ENCODE measurements at regions not wholly inside any gene's neighbourhood (a gene's known extent, or its start where the extent isn't known, plus 50 kb on each side); places are given as distances from the start of the nearest gene placed in this dataset.

- no peaks in the 10 kb centered on the region for H3K36me3 Mint-ChIP-seq (ENCODE audit: insufficient read depth)
- no peak for ATAC-seq
These were observed 52.7 kb upstream of the NCK2 start for GRCh38 chr2:105691947-105692390.

GRCh38 chr2:105690566-105690965 lies 54.1 kb upstream of the NCK2 start:
- no peak for ATAC-seq
- H3K27me3 Mint-ChIP-seq (ENCODE audit: low read depth): no peaks in the 10 kb centered on the region
- no peaks in the 10 kb centered on the region for H3K36me3 Mint-ChIP-seq (ENCODE audit: insufficient read depth)
- no peak for DNase-seq
- H3K9me3 Mint-ChIP-seq: no peaks in the 10 kb centered on the region
- no peaks in the 10 kb centered on the region for H3K4me1 Mint-ChIP-seq (ENCODE audit: low read depth)
- no peak overlapping the region for H3K4me3 Mint-ChIP-seq

More at GRCh38 chr2:105691947-105692390, 52.7 kb upstream of the NCK2 start:
- H3K27me3 Mint-ChIP-seq (ENCODE audit: low read depth): no peaks in the 10 kb centered on the region
- no peaks in the 10 kb centered on the region for H3K4me1 Mint-ChIP-seq (ENCODE audit: low read depth)
- no peak overlapping the region for H3K4me3 Mint-ChIP-seq
- DNase-seq: no peak
- H3K9me3 Mint-ChIP-seq: no peaks in the 10 kb centered on the region

GRCh38 chr2:105689484-105689883 lies 55.2 kb upstream of the NCK2 start:
- Mint-ChIP-seq H3K4me3 (no peak overlapping the region), H3K27me3 (ENCODE audit: low read depth) (no peaks in the 10 kb centered on the region), H3K36me3 (ENCODE audit: insufficient read depth) (no peaks in the 10 kb centered on the region), H3K9me3 (no peaks in the 10 kb centered on the region), H3K4me1 (ENCODE audit: low read depth) (no peaks in the 10 kb centered on the region)
- DNase-seq: no peak
- no peak for ATAC-seq

GRCh38 chr2:105688946-105689345 lies 55.8 kb upstream of the NCK2 start:
- DNase-seq: no peak
- H3K36me3 Mint-ChIP-seq (ENCODE audit: insufficient read depth): no peaks in the 10 kb centered on the region
- no peak overlapping the region for H3K4me3 Mint-ChIP-seq
- ATAC-seq: no peak
- H3K4me1 Mint-ChIP-seq (ENCODE audit: low read depth): no peaks in the 10 kb centered on the region
- H3K9me3 Mint-ChIP-seq: no peaks in the 10 kb centered on the region
- no peaks in the 10 kb centered on the region for H3K27me3 Mint-ChIP-seq (ENCODE audit: low read depth)

- Mint-ChIP-seq H3K9me3 (no peaks in the 10 kb centered on the region), H3K4me3 (no peak overlapping the region), H3K27me3 (ENCODE audit: low read depth) (no peaks in the 10 kb centered on the region), H3K4me1 (ENCODE audit: low read depth) (no peaks in the 10 kb centered on the region), H3K36me3 (ENCODE audit: insufficient read depth) (no peaks in the 10 kb centered on the region)
- no peak for DNase-seq
- ATAC-seq: no peak
These were observed 58.1 kb upstream of the NCK2 start for GRCh38 chr2:105686588-105686987.

DNA sequence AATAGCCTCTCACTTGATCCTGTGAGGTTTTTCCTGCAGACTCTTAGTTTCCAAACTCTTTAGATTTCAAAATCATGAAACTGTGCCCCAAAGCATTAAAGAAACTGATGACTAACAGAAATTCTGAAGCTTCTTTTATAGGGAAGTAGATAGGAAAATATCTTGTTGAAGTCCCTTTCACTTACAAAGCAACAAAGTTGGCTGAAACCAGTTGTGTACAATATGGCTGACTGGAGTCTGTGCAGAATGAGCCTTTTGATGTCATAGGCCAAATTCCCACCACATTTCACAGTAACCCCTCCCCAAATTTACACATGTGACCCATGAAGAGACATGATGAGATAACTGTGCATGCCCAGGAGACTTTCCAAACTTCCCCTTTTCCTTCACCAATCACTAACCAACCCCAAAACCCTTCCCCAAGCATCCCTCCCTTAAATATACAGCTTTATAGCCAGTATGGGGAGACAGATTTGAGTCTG lies 61.7 kb upstream of the NCK2 start:
- Mint-ChIP-seq H3K9me3 (no peaks in the 10 kb centered on the region), H3K4me1 (ENCODE audit: low read depth) (peaks cover 4% of the 10 kb centered on the region), H3K27me3 (ENCODE audit: low read depth) (no peaks in the 10 kb centered on the region), H3K36me3 (ENCODE audit: insufficient read depth) (no peaks in the 10 kb centered on the region), H3K4me3 (no peak overlapping the region)
- ATAC-seq (no peak), DNase-seq (no peak)

GRCh38 chr2:105682401-105682800 lies 62.3 kb upstream of the NCK2 start:
- Mint-ChIP-seq H3K9me3 (no peaks in the 10 kb centered on the region), H3K4me1 (ENCODE audit: low read depth) (peaks cover 4% of the 10 kb centered on the region), H3K27me3 (ENCODE audit: low read depth) (no peaks in the 10 kb centered on the region), H3K4me3 (no peak overlapping the region), H3K36me3 (ENCODE audit: insufficient read depth) (no peaks in the 10 kb centered on the region)
- ATAC-seq (no peak), DNase-seq (no peak)

GRCh38 chr2:105681927-105682326 lies 62.8 kb upstream of the NCK2 start:
- H3K9me3 Mint-ChIP-seq: no peaks in the 10 kb centered on the region
- no peaks in the 10 kb centered on the region for H3K36me3 Mint-ChIP-seq (ENCODE audit: insufficient read depth)
- peaks cover 4% of the 10 kb centered on the region for H3K4me1 Mint-ChIP-seq (ENCODE audit: low read depth)
- ATAC-seq (no peak), DNase-seq (no peak)
- H3K27me3 Mint-ChIP-seq (ENCODE audit: low read depth): no peaks in the 10 kb centered on the region
- no peak overlapping the region for H3K4me3 Mint-ChIP-seq

DNA sequence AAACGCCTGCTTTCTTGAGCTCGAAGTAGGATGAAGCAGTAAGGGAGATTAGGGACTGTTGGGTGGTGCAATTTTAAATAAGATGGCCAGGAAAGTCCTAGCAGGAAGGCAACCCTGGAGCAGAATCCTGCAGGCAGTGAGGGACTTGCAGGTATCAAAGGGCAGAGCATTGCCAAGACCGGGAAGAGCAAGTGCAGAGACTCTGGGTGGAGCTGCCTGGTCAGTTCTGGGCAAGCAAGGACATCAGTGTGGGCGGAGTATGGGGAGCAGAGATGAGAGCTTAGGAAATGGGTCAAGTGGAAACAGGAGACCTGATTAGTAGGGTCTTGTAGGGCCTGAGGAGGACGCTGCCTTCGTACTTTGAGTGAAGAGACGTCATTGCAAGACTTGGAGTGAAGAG lies 64.4 kb upstream of the NCK2 start:
- Mint-ChIP-seq H3K9me3 (no peaks in the 10 kb centered on the region), H3K4me1 (ENCODE audit: low read depth) (peaks cover 9% of the 10 kb centered on the region)
- no peak for ATAC-seq

DNA sequence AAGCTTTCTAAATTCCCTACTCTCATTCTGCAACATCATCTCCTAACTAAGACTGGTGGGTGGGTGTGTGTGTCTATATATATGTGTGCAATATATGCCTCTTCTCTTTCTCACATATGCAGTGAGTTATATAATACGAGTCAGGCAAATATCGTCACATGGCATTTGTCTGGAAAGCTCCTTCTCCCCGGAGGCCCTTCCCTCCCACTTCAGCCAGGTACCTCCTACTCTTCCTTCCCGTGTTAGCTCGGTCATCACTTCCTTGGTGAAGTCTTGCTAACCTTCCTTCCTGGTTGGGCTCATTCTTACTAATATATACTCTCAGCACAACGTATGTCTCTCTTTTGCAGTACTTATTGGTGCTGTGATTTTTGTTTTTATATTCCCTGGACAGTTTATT lies 66.4 kb upstream of the NCK2 start:
- DNase-seq: no peak
- Mint-ChIP-seq H3K9me3 (no peaks in the 10 kb centered on the region), H3K27me3 (ENCODE audit: low read depth) (no peaks in the 10 kb centered on the region), H3K4me1 (ENCODE audit: low read depth) (peaks cover 20% of the 10 kb centered on the region), H3K36me3 (ENCODE audit: insufficient read depth) (no peaks in the 10 kb centered on the region), H3K4me3 (no peak overlapping the region)
- no peak for ATAC-seq

More for the DNA sequence above, 64.4 kb upstream of the NCK2 start:
- Mint-ChIP-seq H3K4me3 (no peak overlapping the region), H3K36me3 (ENCODE audit: insufficient read depth) (no peaks in the 10 kb centered on the region), H3K27me3 (ENCODE audit: low read depth) (no peaks in the 10 kb centered on the region)
- DNase-seq: no peak

DNA sequence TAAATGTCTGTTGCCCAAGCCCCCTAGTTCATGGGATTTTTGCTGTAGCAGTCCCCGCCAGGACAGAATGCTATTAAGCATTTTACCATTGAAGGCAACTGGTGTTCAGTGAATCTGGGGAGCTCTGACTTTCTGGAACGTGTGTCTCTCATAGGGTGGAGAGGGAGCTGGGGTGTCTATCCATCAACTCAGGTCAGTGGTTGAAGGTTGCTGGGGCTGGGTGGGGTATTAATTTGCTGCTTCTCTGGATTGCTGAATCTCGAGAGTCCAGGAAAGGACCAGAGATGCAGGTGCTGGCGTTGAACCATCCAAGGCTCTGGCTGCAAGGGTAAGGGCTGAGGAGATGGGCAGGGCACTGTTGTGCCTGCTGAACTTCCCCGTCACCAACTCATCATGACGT lies 66.8 kb upstream of the NCK2 start:
- Mint-ChIP-seq H3K9me3 (no peaks in the 10 kb centered on the region), H3K27me3 (ENCODE audit: low read depth) (no peaks in the 10 kb centered on the region), H3K4me1 (ENCODE audit: low read depth) (peaks cover 20% of the 10 kb centered on the region), H3K36me3 (ENCODE audit: insufficient read depth) (no peaks in the 10 kb centered on the region), H3K4me3 (no peak overlapping the region)
- no peak for ATAC-seq
- DNase-seq: no peak

- Mint-ChIP-seq H3K27me3 (ENCODE audit: low read depth) (peaks cover 2% of the 10 kb centered on the region), H3K36me3 (ENCODE audit: insufficient read depth) (no peaks in the 10 kb centered on the region), H3K9me3 (no peaks in the 10 kb centered on the region), H3K4me3 (no peak overlapping the region), H3K4me1 (ENCODE audit: low read depth) (peaks cover 20% of the 10 kb centered on the region)
- no peak for DNase-seq
- no peak for ATAC-seq
These were observed 68.9 kb upstream of the NCK2 start for GRCh38 chr2:105675841-105676240.

DNA sequence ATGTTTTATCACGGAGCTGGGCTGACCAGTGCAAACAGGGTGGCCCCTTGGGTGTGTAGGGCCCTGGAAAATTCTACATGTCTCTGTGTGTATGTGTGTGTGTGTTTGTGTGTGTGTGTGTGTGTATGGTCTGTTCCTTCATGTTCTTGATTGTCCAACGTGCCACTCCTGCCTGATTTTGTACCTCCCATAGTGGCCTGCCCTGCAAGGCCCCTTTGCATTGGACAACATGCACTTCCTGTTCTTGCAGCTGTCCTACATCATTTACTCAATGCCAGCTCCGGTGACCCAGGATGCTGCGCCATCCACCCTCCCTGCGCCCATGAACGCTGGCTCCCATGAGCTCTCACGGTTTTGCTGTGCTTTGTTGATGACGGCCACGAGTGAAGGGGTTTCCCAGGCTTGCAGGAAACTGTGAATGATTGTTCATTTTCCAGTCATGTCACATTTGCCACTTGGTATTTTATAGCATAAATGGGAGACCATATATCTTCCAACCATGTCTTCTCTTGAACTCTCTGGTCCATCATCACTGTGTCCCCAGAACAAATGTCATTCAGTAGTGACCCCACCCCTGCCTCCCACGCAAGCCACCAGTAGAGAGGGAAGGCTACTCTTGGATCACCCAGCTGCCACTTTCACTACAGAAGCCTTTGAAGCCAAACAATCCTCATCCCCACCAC lies 69.7 kb upstream of the NCK2 start:
- ATAC-seq (peak; percentile 84 to 89), DNase-seq (peak; percentile 12)
- Mint-ChIP-seq H3K4me1 (ENCODE audit: low read depth) (peaks cover 20% of the 10 kb centered on the region), H3K4me3 (no peak overlapping the region), H3K9me3 (no peaks in the 10 kb centered on the region), H3K36me3 (ENCODE audit: insufficient read depth) (no peaks in the 10 kb centered on the region), H3K27me3 (ENCODE audit: low read depth) (peaks cover 2% of the 10 kb centered on the region)

- Mint-ChIP-seq H3K4me3 (no peak overlapping the region), H3K9me3 (no peaks in the 10 kb centered on the region), H3K4me1 (ENCODE audit: low read depth) (peaks cover 20% of the 10 kb centered on the region), H3K27me3 (ENCODE audit: low read depth) (peaks cover 2% of the 10 kb centered on the region), H3K36me3 (ENCODE audit: insufficient read depth) (no peaks in the 10 kb centered on the region)
- ATAC-seq: no peak
- no peak for DNase-seq
These were observed 70.3 kb upstream of the NCK2 start for GRCh38 chr2:105674401-105674800.

GRCh38 chr2:105671156-105671555 lies 73.6 kb upstream of the NCK2 start:
- Mint-ChIP-seq H3K9me3 (peaks cover 14% of the 10 kb centered on the region), H3K4me1 (ENCODE audit: low read depth) (peaks cover 16% of the 10 kb centered on the region), H3K4me3 (no peak overlapping the region), H3K36me3 (ENCODE audit: insufficient read depth) (peaks cover 5% of the 10 kb centered on the region), H3K27me3 (ENCODE audit: low read depth) (peaks cover 2% of the 10 kb centered on the region)
- no peak for ATAC-seq
- no peak for DNase-seq

All from activated T-cell treated with anti-CD3 and anti-CD28 coated beads, Interleukin-2, amount 50 U/mL, for 4 hours (primary cell).